Activated B cell treated with CpG ODN at 0.5 μM for 24 hours (primary cell): ENCODE measurements at regions not wholly inside any gene's neighbourhood (a gene's known extent, or its start where the extent isn't known, plus 50 kb on each side); places are given as distances from the start of the nearest gene placed in this dataset.

Experiments
- ATAC-seq: fragments of 200-7000 bp; cut with Tn5 transposase; one replicate; pipeline ENCODE4 v1.10.0; 2021; ENCODE audit warnings: low read depth, mild to moderate bottlenecking, moderate library complexity
- CTCF ChIA-PET: fragments of 350-600 bp; sonication (Branson Sonifier 250); formaldehyde crosslinking; loops from one replicate; lab custom pipeline; 2021; ENCODE audit warnings: antibody characterized with exemption; lab: Charles Lee
- POLR2A ChIA-PET: fragments of 350-600 bp; sonication (Branson Sonifier 250); formaldehyde crosslinking; loops from one replicate; lab custom pipeline; 2021; ENCODE audit warnings: antibody characterized with exemption; lab: Charles Lee
- DNase-seq: peaks from one replicate; pipeline ENCODE4 v3.0.0; 2022
- H3K27ac Mint-ChIP-seq: one replicate; pipeline ENCODE4 v1.8.0; 2020; ENCODE audit warnings: mixed read lengths
- H3K27me3 Mint-ChIP-seq: one replicate; pipeline ENCODE4 v1.8.0; 2021; ENCODE audit warnings: mixed read lengths
- H3K36me3 Mint-ChIP-seq: one replicate; pipeline ENCODE4 v1.8.0; 2021; ENCODE audit warnings: low read depth, mixed read lengths
- H3K4me1 Mint-ChIP-seq: one replicate; pipeline ENCODE4 v1.8.0; 2021; ENCODE audit warnings: mixed read lengths
- H3K4me3 Mint-ChIP-seq: one replicate; pipeline ENCODE4 v1.8.0; 2020; ENCODE audit warnings: mild to moderate bottlenecking, mixed read lengths
- H3K9me3 Mint-ChIP-seq: one replicate; pipeline ENCODE4 v1.8.0; 2020; ENCODE audit warnings: mixed read lengths
- CTCF ChIP-seq: fragments of 200-600 bp; IDR thresholded peaks from one replicate; pipeline ENCODE4 v1.8.0; 2022; ENCODE audit warnings: antibody characterized with exemption, mild to moderate bottlenecking
- intact Hi-C: fragments of 100-400 bp; cut with micrococcal nuclease; formaldehyde crosslinking; loops from one replicate; pipeline ENCODE4 v1.15.1; 2024

DNA sequence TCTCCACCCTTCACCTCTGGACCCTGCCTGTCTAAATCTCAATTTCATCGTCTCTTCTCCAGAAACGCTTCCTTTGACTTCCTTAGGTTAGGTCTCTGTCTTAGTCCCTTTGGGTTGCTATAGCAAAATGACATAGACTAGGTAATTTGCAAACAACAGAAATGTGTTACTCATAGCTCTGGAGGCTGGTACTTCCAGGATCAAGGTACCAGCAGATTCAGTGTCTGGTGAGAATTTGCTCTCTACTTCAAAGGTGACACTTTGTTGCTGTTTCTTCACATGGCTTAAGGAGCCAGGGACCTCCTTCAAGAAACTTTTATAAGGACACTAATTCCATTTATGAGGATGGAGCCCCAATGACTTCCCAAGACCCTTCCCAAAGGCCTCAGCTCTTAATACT is 145.1 kb upstream of the IMPG1 start:
- Mint-ChIP-seq H3K9me3 (peaks cover 3% of the 10 kb centered on the region), H3K36me3 (no peaks in the 10 kb centered on the region), H3K4me3 (no peak overlapping the region), H3K27me3 (no peaks in the 10 kb centered on the region), H3K4me1 (no peaks in the 10 kb centered on the region), H3K27ac (no peak overlapping the region)
- no peak for TF ChIP-seq CTCF
- ATAC-seq (no peak), DNase-seq (no peak)
- ChIA-PET POLR2A (no interaction called here), CTCF (no interaction called here)
- intact Hi-C loops, result no loop called here

DNA sequence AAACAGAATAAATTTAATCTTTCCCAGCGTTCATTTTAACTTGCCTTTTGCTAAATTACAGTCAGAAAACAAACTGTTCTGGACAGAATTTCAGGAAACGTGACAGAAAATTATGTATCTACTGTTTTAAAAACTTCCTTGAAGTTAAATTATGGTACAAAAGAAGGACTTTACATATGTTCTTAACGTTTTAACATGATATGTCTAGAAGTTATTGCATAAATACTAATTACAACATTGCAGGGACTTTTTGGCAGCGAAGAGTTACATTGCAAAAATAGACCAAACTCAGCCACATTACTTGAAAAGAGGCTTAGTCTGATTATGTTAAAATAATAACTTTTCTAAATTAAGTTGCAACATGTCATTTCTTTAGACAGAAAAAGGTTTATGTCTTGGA is 142.1 kb upstream of the IMPG1 start:
- H3K27me3 Mint-ChIP-seq, result no peaks in the 10 kb centered on the region
- TF ChIP-seq CTCF, result no peak
- H3K4me1 Mint-ChIP-seq, result no peaks in the 10 kb centered on the region
- H3K36me3 Mint-ChIP-seq, result no peaks in the 10 kb centered on the region
- ChIA-PET CTCF (no interaction called here), POLR2A (no interaction called here)
- DNase-seq (no peak), ATAC-seq (no peak)
- H3K27ac Mint-ChIP-seq, result no peak overlapping the region
- no peak overlapping the region for H3K4me3 Mint-ChIP-seq
- peaks cover 12% of the 10 kb centered on the region for H3K9me3 Mint-ChIP-seq
- intact Hi-C loops, result no loop called here

DNA sequence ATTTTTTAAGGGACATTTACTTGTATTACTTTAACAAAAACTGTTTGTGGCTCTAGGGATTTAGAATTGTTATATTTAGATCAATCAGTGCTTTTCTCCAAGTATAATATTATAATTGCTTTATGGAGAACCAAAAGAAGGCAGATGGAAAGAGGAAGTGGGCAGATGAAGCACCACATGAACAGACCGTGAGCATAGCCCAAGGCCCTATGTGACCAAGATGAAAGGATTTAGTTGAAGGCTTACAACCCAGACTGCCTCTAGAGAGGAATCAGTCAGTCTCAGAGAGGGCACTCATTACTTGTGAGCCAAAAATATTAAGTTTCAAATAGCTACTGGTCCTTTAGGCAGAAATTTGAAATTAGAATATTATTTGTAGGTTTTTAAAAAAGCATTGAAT is 102.3 kb upstream of the IMPG1 start:
- Mint-ChIP-seq H3K36me3 (no peaks in the 10 kb centered on the region), H3K27ac (no peak overlapping the region), H3K27me3 (no peaks in the 10 kb centered on the region), H3K9me3 (peaks cover 12% of the 10 kb centered on the region), H3K4me1 (no peaks in the 10 kb centered on the region), H3K4me3 (no peak overlapping the region)
- ChIA-PET CTCF (no interaction called here), POLR2A (no interaction called here)
- ATAC-seq (no peak), DNase-seq (no peak)
- intact Hi-C loops, result no loop called here
- no peak for TF ChIP-seq CTCF

DNA sequence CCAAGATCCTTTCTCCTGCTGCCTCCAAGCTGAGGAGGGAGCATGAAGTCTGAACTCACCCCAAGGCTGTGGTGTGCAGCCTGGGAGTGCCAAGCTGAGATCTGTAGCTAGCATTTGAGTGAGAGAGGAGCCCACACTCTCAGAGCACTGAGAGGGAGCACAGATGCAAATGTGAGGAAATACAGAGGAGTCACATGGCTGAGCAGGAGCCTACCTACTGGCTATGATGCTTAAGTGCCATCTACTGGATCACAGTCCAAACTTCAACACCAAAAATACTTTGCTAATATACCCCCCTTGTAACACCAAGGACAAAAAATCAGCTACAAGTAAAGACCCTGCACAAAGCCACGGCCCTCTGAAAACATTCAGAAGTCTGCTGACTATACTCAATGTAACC is 94.4 kb upstream of the IMPG1 start:
- POLR2A ChIA-PET, result no interaction called here
- intact Hi-C loops, result loop anchor here (5.0 kb wide), 1 partner anchor 755 kb away; no protein-coding TSS in a partner anchor
- Mint-ChIP-seq H3K4me1 (no peaks in the 10 kb centered on the region), H3K27me3 (no peaks in the 10 kb centered on the region), H3K36me3 (no peaks in the 10 kb centered on the region), H3K4me3 (no peak overlapping the region), H3K9me3 (peaks cover 7% of the 10 kb centered on the region), H3K27ac (no peak overlapping the region)
- ATAC-seq (no peak), DNase-seq (no peak)
- CTCF ChIA-PET, result no interaction called here
- no peak for TF ChIP-seq CTCF

- DNase-seq (no peak), ATAC-seq (no peak)
- no peak for TF ChIP-seq CTCF
- Mint-ChIP-seq H3K36me3 (no peaks in the 10 kb centered on the region), H3K27me3 (no peaks in the 10 kb centered on the region), H3K4me3 (no peak overlapping the region), H3K27ac (no peak overlapping the region), H3K9me3 (peaks cover 7% of the 10 kb centered on the region), H3K4me1 (no peaks in the 10 kb centered on the region)
- intact Hi-C loops, result loop anchor here (5.0 kb wide), 1 partner anchor 754 kb away; no protein-coding TSS in a partner anchor
- POLR2A ChIA-PET, result no interaction called here
- CTCF ChIA-PET, result no interaction called here
Measured at GRCh38 chr6:76166297-76166696, 93.8 kb upstream of the IMPG1 start.
